ENCODE measurements at regions not wholly inside any gene's neighbourhood (a gene's known extent, or its start where the extent isn't known, plus 50 kb on each side); places are given as distances from the start of the nearest gene placed in this dataset.
A peak's percentile ranks its signal among the peaks of the same experiment; 100 is the strongest.
"Not testable (repeated sequence)": the region's sequence is repeated elsewhere in the genome, so short reads cannot be mapped to it uniquely, and the experiment has no call there.

DNA sequence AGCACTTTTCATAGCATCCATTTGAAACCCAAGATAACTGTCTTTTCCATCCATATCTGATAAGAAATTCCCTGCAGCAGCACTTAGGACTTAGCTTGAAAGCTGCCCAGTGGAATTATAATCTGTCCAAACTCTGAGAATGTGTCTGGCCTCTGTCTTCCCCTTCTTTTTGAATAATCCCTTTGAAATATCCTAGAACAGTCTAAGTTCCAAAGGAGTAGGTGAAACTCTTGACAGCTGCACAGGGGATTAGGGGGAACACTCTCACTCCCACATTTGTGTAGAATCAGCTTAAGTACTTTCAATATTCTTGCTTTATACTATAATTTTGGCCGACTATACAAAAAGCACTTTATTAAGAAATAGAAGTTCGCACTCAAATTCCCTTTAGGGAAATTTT, 157.7 kb downstream of the PAPSS1 start:
- DNase-seq (ENCODE audit: low read depth), result no peak

DNA sequence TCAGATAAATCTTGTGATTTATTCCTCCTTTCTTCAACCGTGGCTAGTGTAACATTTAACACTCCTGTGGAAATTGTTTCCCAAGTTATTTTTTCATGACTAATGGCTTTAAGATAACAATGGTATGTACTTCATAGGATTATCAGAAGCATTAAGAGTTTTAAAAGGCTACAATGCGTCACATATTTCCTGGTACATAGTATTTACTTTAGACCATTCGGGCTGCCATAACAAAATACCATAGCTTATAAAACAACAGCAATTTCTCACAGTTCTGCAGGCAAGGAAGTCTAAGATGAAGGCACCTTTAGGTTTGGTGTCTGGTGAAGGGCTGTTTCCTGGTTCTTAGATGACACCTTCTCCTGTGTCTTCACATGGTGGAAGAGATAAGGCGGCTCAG, 158.6 kb downstream of the PAPSS1 start:
- DNase-seq (ENCODE audit: low read depth), result peak; percentile 14

DNA sequence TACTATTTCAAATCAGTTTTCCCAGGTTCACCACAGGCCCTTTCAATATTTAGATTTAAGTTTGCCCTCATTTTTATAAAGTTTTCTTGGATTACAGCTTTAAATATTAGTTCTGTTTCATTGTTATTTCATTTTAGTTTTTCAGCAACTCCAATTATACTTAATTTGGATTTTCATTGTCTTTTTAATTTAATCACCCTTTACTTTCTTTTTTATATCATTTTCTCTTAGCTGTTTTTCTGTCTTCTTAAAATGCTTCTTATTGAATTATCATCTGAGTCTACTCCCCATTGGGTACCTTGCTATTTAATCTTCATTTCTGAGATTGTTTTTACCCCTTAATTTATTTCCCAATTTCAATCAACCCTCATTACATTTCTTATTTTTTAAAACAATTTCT, 160.4 kb downstream of the PAPSS1 start:
- no peak for DNase-seq (ENCODE audit: low read depth)

DNA sequence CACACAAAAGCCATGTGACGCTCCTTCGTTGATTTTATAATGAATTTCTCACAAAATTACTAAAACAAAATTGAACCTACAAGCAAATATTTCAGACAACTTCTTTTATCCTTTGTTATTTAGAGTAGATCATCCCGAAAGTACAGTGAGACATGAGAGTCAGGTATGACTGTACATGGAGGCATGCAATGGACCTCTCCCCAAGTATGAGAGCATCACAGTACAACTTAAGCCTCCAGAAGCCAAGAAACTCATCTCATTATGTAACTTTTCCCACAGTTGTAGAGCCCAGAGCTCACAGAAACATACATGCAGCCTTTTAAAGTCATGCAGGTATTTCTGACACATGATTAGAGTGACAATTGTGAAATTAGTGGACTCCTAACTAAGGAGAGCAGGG, 167.7 kb downstream of the PAPSS1 start:
- DNase-seq (ENCODE audit: low read depth), result no peak

DNA sequence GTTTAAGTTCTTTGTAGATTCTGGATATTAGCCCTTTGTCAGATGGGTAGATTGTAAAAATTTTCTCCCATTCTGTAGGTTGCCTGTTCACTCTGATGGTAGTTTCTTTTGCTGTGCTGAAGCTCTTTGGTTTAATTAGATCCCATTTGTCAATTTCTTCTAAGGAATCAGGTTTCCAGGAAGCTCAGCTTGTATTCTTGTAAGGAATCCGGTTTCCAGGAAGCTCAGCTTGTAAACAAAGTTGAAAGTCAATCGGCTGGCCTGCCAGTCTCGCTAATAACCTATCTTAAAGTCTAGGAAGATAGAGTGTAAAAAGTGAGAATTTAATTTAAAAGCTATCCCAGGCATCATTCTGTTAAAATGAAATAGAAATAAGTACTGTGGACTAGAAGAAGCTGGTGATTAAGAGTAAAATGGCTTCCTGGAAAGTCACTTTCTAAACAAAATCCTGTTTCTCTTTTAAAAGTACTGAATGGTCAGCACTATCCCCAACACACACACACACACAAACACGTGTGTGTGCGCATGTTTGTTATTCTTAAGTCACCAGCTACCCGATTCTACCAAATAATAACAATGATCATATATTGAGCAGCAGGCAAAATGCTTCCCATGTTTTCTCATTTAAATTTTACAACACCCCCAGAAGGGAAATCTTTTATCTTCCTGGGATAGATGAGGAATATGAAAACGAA, 171.7 kb downstream of the PAPSS1 start:
- DNase-seq (ENCODE audit: low read depth), result peak; percentile 13

DNA sequence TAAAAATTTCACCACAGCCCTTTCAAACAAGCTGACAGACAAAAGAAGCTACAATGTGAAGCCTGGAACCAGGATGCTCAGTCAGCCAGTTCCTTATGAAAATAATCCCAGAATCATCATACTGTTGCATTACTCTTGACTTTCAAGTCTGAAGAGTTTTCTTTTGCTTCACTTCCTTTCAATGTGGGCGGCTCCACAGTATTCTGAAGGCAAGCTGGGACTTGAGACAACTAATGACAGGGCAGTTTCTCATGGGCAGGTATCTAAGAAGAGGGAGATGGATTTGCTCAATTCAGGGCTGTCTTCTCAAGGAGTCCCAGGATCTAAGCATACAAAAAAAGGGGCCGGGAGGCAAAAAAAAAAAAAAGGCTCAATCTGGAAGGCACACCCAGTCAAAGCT, 173.4 kb downstream of the PAPSS1 start:
- no peak for DNase-seq (ENCODE audit: low read depth)

DNA sequence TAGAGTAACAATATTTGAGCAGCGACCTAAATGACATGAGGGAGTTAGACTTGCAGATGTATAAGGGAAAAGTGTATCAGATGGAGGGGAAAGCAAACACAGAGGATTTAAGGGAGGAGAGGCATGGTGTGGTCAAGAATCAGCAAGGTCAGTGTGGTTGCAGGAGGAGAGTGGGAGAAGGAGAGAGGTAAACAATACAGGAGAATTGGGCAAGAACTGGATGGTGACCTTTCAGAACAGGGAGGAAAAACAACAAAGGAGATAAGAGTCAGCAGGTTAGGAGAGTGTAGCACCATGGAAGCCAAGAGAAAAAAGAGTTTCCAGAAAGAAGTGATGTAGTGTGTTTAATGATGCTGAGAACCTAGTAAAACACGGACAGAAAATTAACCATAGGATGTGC, 178.5 kb downstream of the PAPSS1 start:
- no peak for DNase-seq (ENCODE audit: low read depth)

DNA sequence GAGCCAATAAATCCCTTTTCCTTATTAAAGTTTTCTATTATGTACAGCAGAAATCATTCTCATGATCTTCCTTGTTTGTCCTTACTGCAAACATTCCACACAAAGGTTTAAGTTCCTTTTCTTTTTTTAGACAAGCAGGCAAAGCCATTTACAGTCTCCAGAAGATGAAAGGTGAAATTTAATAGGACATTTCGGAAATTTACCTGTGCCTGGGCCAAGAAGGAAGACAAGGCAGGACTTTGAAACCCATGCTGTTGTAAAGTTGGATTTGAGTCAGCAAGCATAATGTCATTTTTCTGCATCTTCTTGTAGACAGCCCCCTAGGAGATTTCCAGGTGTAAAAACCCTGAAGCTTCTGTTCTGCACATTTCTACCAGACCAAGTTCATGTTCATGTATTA, 188.1 kb downstream of the PAPSS1 start:
- no peak for DNase-seq (ENCODE audit: low read depth)

DNA sequence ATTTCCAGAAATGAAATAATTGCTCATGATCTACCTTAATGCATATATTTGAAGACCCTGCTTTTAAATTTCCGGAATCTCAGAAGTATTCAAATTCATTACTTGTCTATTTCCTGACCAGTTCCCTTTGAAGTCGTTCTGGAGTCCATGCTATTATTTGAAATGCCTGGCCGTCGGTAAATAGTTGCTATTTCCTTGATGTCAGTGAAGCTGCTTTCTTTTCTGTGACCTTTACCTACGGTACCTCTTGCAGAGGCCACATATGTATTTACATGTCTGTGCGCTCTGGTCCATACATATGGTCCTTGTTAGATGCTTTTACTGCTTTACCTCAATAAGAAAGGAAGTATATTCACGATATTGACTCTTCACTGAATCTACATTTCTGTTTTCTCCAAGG, 199.7 kb downstream of the PAPSS1 start:
- no peak for DNase-seq (ENCODE audit: low read depth)

DNA sequence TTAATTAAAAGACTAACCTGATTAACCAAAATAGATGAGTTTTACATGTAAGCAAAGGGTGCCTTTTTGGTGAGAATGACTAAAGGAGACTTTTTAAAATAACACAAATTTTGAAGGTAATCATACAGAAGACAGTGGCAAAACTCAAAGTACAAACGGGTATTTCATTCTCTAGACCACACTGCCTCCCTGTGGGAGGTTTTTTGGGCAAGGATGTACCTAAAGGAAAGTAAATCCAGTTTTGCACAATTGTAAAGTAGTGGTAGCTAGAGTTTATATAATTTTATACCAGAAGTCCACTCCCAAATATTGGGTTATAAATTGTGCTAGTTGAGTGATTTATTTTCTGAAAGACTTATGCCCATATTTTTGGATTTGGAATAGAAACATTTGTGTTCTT, 201.0 kb downstream of the PAPSS1 start:
- DNase-seq (ENCODE audit: low read depth), result peak; percentile 13

DNA sequence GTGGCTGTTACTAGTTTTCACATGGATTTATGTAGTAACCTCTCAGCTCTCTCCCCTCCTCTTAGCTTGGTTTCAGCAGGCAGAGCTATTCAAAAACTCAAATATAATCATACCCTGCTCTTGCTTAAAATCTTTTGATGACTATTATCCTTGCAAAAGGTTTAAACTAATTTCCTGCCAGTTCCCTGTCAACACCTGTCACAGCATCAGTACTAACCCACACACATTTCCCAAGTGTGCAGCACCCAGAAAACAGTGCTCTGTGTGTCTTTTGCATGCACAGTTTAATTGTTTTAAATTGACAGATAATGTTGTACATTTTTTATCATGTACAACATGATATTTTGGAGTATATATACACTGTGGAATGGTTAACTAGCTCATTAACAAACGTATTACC, 202.0 kb downstream of the PAPSS1 start:
- no peak for DNase-seq (ENCODE audit: low read depth)

DNA sequence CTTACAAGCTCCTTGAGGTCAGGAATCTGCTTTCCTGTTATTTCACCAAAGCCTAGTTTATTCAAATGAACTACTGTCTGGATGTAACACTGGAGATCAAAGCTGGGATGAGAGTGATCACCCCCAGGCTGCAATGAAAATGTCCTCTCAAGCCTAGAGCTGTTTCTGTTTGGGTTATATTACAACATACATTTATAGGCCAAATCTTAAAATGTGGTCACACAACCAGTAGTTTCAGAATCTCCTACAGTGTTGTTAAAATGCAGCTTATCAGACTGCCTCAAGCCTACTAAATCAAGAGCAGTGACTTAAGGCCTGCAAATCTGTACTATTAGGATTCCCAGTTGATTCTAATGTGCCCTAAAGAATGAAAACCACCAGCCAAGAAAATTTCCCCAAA, 207.5 kb downstream of the PAPSS1 start:
- no peak for DNase-seq (ENCODE audit: low read depth)

DNA sequence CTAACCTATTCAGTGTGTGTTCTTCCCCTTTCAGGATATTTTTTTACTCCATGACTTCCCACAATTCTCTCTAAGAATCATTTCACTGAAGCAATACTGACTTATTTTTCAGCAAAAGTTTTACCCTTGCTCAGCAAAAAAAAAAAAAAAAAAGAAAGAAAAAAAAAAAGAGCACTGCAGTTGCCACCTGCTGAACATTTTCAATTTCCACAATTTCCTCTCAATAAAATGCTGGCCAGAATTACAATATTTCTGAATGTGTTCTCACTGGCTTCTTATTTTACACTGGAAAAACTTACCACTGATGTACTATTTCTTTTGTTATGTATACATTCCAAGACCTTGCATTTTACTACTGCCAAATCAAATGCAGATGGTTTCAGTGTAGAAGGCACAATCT, 210.4 kb downstream of the PAPSS1 start:
- no peak for DNase-seq (ENCODE audit: low read depth)

DNA sequence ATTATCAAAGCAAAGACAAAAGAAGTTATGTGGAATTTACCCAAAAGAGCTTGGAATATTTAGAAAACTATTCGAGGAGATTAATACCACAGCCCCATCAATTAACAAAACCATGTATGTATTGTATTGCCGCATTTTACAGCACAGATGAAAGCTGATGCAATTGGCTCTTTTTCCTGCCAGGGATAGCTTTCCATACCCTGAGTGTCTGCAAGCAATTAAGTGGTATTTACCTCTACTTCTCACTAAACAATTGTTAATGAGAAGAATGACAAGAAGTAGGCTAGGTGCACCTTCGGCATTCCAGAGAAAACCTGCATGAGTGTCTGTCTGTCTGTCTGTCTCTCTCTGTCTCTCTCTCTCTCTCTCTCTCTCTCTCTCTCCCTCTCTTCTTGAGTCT, 219.5 kb downstream of the PAPSS1 start:
- no peak for DNase-seq (ENCODE audit: low read depth)

DNA sequence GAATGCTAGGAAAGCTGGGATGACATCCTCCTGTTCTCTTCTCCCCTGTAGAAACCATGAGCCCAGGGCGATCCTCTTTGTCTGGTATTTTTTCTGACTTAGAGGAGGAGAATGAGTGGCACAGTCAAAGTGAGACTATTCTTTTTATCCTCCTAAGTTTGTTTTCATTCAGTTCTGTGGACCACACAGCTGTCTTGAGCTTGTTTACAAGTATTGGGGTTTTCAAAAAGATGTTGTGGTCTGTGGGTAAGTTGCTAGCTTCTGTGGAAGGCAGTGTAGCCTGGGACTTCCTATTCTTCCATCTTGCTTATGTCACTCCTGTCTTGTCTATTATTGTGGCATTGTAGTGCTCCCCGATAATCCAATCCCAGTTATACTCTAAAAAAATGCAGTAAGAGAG, 223.0 kb downstream of the PAPSS1 start:
- DNase-seq (ENCODE audit: low read depth), result no peak

DNA sequence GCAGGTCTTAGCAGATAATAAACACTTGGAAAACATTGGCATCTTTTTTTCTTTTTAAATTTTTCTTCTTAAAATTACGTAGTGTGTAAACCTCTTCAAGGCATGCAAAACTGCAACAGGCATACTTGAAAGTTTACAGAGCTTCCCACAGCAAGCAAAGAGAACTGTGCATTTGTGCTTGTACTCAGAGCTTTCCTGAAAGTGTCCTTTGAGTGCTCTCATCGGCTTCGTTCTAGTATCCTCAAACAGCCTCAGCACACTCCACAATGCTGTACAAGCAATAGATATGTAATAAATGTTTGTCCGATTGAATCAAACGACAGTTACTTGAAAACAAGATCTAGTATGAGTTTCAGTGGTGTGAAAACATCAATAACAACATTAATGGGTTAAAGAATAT, 227.5 kb downstream of the PAPSS1 start:
- no peak for DNase-seq (ENCODE audit: low read depth)

DNA sequence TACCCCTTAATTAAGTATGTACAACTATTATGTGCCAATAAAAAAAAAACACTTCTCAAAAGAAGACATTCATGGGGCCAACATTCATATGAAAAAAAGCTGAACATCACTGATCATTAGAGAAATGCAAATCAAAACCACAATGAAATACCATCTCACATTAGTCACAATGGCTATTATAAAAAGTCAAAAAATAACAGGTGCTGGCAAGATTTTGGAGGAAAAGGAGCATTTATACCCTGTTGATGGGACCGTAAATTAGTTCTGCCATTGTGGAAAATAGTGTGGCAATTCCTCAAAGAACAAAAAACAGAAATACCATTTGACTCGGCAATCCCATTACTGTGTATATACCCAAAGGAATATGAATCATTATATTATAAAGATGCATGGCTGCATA, 229.9 kb downstream of the PAPSS1 start:
- no peak for DNase-seq (ENCODE audit: low read depth)

DNA sequence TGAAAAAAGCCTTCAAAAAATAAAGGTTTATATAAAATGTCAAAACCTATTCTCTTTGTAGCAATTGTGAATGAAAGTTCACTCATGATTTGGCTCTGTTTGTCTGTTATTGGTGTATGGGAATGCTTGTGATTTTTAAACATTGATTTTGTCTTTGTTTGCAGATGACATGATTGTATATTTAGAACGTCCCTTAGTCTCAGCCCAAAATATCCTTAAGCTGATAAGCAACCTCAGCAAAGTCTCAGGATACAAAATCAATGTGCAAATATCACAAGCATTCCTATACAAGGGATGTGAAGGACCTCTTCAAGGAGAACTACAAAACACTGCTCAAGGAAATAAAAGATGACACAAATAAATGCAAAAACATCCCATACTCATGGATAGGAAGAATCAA, 236.4 kb downstream of the PAPSS1 start:
- DNase-seq (ENCODE audit: low read depth), result not testable (repeated sequence)

DNA sequence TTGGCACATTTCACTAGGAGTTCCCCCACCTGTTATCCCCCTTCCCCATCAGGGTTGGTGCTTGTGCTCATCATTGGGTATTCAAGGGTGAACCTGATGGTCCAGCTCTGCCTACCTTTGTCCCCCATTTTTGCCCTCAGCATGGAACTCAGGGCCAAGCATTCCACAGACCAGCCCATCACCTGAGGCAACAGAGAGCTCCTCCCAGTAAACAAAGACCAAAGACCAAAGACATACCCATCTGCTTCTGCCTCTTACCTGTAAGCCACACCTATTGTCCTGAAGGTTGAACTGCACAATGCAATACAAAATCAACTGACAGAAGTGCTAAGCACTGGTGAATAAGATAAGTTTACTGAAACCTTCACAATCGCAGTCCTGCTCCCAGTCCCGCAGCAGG, 237.5 kb downstream of the PAPSS1 start:
- no peak for DNase-seq (ENCODE audit: low read depth)

DNA sequence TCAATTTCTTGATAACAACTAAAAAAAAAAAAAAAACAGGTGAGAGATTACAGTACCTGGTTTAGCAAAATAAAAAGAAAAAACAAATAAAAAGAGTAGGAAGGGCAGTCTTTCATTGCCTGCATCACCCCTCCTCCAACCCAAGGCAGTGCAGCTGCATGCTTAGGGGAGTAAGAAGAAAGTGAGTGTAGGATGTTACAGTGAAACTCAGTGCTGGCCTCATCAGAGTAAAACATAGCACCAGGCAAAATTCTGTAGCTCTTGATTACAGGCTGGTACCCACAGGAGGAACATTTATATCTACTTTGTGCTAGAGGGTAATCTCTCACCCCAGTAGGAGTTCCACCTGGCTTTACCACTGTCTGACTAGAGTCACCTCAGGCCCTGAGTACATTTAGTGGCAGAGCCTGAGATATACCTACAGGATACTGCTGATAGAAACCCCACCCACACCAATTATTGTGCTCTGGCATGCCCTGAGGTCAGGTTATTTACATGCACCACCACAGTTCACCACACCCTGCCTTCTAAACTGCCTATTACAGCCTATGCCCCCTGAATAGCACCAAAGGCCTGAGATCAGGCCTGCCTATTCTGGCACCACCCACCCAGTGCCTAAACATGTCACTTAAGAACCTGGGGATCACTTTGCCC, 241.6 kb downstream of the PAPSS1 start:
- DNase-seq (ENCODE audit: low read depth), result no peak

DNA sequence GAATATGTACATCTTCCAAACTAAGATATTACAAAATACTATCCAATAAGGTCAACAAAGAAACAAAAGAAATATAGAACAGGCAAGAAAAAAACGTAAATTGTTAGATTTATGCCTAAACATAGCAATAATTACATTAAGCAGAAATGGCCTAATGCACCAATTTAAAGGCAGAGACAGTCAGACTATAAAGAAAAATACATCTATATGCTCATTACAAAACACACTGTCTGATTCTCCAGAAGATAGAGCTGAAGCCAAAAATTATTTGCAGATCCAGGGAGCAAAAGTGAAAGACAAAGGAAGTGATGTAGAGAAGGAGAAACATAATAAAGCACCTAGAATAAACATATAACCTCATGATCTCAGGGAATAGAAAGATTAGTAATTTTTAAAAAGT, 246.9 kb downstream of the PAPSS1 start:
- no peak for DNase-seq (ENCODE audit: low read depth)

DNA sequence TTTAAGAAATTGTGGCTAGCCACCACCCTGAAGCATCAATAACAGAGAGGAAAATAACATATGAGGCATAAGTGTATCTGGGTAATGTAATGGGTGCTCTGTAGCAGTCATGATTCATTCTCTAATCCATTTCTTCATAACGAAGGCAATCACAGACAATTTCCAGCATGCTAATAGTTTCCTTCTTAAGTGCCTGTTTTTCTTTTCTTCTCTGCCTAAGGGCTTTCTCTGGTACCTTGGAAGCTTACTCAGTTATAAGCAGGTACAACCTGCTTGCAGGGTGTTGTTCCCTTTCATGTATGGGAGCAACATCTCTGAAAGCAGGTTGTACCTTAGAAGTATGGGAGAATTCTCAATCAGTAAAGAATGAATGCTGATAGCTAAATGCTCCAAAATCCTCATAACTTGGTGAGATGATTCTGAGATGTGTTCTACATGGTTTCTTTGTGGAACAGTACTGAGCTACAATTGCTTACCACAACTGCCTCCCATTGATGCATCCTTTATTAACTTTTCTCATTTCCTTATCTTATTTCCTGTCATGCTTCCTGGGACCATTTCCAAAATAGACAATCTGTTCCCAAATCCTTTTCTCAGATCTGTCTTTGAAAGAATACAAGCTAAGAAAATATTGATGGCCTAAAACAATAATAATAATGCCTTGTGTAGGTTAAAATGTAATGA, 247.6 kb downstream of the PAPSS1 start:
- DNase-seq (ENCODE audit: low read depth), result no peak

DNA sequence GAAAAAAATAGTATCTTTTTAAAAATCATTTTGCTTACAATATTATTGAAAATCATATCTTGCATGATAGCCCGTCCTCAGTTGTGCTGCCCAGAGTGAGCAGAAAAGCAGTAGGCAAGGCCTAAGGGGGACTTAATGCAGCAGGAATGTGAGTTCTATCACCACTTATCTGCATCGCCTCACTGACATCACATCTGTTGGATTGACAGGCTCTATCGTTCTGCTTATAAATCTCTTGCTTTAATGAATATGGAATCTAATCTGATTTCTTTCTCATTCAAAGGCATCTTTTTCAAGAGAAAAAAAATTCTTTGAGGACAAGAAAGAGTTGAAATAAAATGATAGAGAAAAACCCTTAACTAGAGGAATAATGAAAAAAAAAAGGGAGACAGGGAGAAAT, 249.9 kb downstream of the PAPSS1 start:
- no peak for DNase-seq (ENCODE audit: low read depth)
